ENCODE measurements at regions not wholly inside any gene's neighbourhood (a gene's known extent, or its start where the extent isn't known, plus 50 kb on each side); places are given as distances from the start of the nearest gene placed in this dataset.

DNA sequence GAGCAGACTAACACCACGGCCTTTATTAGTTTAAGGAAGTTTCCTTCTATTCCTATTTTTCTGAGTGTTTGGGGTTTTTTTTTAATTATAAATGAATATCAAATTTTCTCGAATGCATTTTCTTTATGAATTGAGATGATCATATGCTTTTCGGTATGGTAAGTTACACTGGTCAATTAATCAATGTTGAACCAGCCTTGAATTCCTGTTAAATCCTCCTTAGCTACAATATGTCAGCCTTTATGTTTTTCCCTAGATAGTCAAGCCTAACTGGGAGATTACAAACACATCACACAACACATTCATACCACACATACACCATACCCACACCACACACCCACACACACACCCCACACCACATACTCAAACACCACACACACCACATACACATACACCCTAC lies 247.6 kb downstream of the BRD1 start:
- DNase-seq = no peak

GRCh38 chr22:49577168-49578060 lies 250.3 kb downstream of the BRD1 start:
- no peak for DNase-seq

DNA sequence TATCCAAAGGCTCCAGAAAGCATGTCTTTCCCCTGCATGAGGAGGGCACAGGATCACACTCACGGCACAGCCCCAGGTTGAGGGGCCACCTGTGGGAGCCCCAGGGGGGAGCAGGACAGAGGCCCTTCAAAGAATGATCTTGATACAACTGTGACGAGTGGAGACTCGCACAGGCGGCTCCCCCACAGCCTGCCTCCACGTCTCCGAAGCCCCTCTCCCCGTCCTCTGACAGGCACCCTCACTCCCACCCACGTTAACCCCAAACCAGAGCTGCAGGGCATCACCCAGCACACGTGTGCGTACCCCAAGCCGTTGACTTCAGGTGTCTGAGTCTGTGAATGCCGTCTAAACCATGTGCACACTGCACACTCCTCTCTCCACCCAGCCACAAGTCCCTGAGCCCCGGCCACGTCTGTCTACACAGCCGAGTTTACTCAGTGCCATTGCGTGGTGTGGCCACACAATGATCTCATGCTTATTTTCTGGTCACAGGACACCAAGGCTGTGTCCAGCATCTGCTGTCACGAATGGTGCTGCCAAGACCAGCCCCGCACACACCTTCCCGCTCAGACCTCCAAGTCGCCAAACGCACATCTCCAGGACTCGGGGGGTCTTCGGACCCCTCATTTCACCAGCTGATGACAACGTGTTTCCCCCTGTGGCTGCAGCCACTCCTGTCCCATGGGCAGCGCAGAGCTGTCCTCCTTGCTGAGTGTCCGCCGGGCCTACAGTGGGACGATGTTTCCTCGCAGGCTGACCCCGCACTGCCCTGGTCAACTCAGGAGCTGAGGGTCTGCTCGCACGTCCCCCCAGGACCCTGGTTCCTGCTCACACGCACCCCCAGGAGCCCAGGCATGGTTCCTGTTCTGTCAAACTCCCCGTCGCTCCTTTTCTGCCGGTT lies 251.2 kb downstream of the BRD1 start:
- DNase-seq = no peak

DNA sequence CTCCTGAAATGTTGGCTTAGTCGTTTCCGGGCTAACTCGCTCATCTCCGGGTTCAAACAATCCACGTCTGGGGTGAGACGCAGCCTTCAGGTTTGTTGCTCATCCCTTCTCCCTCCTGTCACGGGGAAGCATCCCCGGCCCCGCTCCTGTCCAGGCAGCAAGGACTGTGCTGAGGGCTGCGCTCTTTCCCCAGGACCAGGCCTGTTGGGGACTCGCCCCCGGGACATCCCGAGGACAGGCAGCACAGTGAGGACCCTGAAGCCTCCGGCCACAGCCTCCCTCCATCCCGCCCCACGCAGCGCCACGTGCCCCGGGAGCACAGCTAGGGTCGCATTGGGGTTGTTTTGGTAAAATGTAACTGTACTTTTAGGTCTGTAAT lies 252.0 kb downstream of the BRD1 start:
- no peak for DNase-seq

DNA sequence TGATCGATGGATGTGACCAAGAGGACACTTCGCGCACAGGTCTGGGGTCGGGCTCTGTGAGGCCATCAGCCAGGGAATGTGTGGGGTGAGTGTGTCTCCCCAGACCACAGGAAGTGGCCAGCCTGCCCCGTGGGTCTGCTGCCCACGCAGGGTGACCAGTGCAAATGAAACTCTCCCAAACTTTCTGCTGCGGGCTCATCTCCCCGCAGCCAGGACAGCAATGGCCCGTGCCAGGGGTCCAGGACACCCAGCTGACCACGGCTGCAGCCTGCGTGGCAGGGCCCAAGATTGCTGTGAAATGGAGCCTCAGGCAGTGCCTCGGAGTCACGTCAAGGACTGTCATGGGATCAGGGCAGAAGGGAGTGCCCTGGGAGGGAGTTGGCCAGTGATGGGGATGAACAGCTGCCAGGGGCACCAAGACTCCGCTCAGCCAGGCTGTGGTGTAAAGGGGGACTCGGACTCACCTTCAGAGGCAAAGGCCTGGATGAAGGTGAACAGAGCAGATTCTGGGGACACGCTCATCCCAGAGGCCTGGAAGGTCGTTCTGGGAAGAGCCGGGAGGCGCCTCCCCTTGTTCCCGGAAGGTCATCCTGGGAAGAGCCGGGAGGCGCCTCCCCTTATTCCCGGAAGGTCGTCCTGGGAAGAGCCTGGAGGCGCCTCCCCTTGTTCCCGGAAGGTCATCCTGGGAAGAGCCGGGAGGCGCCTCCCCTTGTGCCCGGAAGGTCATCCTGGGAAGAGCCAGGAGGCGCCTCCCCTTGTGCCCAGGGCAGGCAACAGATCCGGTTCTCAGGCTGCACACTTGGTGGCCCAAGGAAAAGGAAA lies 252.6 kb downstream of the BRD1 start:
- DNase-seq = no peak

DNA sequence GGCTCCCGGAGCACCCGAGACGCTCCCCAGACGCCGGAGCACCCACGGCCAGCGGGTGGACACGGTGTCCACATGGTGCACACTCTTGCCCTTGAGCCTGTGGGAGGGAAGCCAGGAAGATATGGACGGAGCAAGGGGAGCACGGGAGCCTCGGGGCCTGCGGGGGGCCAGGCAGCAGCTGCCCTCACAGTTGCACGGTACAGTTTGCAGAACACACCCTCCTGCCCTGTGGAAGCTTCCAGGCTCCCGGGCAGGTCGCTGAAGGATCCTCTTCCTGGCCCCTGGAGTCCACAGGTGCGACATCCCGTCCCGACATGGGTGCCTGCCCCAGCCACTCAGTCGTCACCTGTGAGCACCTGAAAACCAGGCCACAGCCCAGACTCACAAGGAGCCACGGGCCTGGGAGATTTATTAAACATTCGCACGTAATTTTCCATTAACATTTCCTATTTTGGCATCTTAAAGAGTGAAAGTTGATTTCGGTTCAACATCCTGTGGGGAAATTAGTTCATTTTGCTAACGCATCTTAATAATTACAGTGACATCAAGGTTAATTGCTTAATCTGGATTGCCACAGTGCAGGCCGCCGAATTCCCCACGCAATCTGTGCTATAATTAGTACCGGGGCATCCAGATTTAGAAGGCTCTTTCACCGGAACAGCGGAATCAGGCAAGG lies 253.3 kb downstream of the BRD1 start:
- no peak for DNase-seq

GRCh38 chr22:49573109-49573765 lies 254.4 kb downstream of the BRD1 start:
- no peak for DNase-seq

DNA sequence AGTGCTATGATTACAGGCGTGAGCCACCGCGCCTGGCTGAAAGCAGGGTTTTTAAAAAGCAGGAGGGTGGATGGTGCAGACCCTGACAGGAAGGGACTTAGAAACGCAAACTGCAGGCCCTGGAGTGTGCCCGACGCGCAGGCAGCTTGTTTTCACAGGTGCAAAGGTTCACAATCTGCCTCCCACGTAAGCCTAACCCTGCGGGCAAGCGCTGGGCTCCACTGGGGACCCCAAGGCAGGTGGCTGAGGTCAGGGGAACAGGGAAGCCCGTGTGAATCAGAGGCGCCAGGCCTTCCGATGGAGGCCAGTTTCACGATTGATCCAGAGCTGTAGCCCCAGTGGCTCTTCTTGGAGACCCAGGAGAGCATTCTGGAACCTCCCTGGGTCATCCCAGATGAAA lies 256.3 kb downstream of the BRD1 start:
- DNase-seq = no peak

DNA sequence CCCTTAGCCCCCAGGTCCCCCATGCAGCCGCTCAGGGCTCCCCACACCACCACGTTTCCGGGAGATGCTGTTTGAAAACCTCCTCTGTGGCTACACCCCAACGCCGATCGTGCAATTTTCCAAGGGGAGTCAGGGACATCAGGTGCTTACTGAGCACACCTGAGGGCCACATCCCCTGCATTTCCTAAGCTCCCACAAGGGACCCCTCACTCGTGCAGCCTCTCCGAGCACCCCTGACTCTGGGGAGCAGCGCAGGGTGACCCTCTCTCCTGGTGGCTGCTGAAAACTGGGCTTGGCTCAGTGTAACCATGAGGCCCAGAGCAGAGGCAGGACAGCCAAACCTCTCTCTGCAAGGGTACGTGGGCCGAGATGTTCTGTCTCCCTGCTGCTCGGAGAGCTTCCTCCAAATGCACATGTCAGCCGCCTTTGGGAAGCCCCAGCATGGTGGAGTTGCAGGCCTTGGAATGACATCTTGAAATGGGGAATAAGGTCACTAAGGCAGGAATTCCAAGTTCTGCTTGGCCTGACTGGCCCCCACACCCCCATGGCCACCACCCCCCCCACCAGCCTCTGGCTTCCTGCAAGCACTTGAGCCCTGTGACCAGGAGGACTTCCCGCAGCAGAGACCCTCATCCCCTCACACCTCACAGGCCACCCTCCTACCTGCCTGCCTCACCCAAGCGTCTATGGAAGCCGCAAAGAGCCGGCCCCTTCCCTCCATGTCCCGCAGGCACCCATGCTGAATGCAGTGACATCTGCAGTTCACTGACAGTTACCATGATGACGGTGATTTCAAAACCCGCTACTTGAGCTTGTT lies 257.4 kb downstream of the BRD1 start:
- DNase-seq = no peak

GRCh38 chr22:49569286-49570031 lies 258.2 kb downstream of the BRD1 start:
- DNase-seq = no peak

- no peak for DNase-seq
Observed at GRCh38 chr22:49568751-49569285, 258.9 kb downstream of the BRD1 start.

- DNase-seq = no peak
Observed at GRCh38 chr22:49567899-49568750, 259.5 kb downstream of the BRD1 start.

DNA sequence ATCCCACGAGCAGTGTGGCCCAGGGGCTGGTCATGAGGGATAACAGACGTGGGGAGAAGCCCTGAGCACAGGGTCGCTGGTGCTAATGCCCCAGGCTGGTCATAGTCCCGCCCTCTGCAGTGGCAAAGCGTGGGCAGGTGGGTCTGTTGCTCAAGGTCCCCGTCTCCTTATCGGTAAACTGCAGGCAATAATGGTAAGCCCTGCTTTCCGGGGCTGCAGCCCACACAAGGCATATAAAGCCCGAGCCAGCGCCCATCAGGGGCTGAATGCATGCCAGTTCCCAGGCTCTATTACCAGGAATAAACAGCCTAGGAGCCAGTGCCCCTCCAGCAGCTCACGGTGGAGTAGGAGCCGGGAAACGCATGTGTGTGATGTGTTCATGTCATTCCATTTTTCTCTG lies 261.0 kb downstream of the BRD1 start:
- DNase-seq = no peak

DNA sequence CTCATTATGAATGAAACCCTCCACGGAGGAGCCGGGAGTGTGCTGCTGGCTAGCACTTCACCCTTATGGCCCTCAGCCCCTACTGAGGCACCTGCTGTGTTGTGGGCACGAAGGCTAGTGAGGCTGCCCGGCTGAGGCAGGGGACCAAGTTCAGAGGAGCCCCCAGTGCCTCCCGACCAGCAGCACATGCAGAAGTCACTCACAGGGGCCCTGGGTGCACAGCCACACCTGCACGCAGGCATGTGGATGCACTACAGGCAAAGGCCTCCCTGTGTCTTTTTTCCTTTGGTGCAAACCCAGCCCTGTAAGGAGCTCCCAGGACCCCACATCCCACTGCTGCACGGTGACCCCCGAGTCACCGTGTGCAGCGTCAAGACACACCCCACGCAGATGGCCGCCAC lies 261.5 kb downstream of the BRD1 start:
- no peak for DNase-seq

GRCh38 chr22:49565516-49565855 lies 262.2 kb downstream of the BRD1 start:
- DNase-seq = no peak

GRCh38 chr22:49564666-49565515 lies 262.8 kb downstream of the BRD1 start:
- no peak for DNase-seq

- DNase-seq = no peak
Observed at GRCh38 chr22:49564054-49564453, 263.6 kb downstream of the BRD1 start.

DNA sequence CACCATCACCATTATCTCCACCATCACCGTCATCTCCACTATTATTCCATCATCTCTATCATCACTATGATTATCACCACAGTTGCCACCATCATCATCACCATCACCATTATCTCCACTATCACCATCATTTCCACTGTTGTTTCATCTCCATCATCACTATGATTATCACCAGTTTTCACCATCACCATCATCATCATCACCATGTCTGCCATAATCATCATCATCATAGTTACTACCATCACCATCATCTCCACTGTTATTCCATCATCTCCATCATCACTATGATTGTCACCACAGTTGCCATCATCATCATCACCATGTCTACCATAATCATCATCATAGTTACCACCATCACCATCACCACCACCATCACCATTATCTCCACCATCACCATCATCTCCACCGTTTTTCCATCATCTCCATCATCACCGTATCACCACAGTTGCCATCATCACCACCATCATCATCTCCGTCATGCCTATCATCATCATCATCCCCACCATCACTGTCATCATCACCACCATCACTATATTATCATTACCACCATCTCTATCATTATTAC lies 264.9 kb downstream of the BRD1 start:
- DNase-seq = no peak
